Adrenal gland (tissue), 5 donors: ENCODE measurements at regions not wholly inside any gene's neighbourhood (a gene's known extent, or its start where the extent isn't known, plus 50 kb on each side); places are given as distances from the start of the nearest gene placed in this dataset.

Source experiments
- CTCF ChIP-seq, 6 experiments: fragments of 450-650 bp in 4 of 6; fragments of 200-600 bp in 2 of 6; sonication (generic) in 1 of 6; IDR thresholded peaks; 1 replicate in 5 of 6; 2 replicates in 1 of 6; pipeline versions ENCODE4 v1.5.1 to v1.8.0; 2016 to 2021; ENCODE audit warnings: antibody characterized with exemption in 6 of 6, mild to moderate bottlenecking in 2 of 6, moderate library complexity in 1 of 6
- POLR2A ChIP-seq, 2 donors: fragments of 450-650 bp; IDR thresholded peaks; one replicate each; pipeline ENCODE4 v1.6.1; 2017; ENCODE audit warnings: antibody characterized with exemption in 2 of 2, mild to moderate bottlenecking in 2 of 2, moderate library complexity in 1 of 2
- donor health status: DM: no; HTN: no; CAD: no.

- TF ChIP-seq CTCF (IDR thresholded peaks at IDR 0.05) (no peak), POLR2A (IDR thresholded peaks at IDR 0.05) (no peak)
Observed at GRCh38 chr6:106847116-106847515, 127.4 kb downstream of the CD24 start.
